ENCODE measurements at regions not wholly inside any gene's neighbourhood (a gene's known extent, or its start where the extent isn't known, plus 50 kb on each side); places are given as distances from the start of the nearest gene placed in this dataset.

DNA sequence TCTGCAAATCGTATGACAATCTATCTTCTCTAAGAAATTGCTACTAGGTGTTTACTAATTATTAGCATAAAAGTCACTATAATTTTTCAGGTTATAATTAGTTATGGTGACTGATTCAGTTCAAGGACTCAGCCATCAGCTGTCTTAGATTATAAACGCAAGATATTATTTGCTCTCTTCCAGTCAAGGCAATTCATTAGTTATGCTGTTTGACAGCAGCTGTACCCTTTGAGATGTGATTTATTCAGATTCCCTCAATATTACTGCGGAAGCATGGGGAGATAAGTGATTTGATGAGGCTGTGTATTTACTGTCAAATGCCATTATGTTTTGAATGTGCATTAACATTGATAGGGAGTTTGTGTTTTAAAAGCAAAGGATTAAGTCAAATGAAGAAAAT is 558.9 kb upstream of the FSIP2 start:
- WGBS (ENCODE audit: extremely low coverage, insufficient read length, low lambda C conversion rate): no CpG with 5 or more reads among the region's 3 CpGs
- Histone ChIP-seq H2BK5ac (ENCODE audit: insufficient read length, low read length) (no peak overlapping the region), H3K4ac (ENCODE audit: low read depth, low read length) (no peak overlapping the region), H2BK20ac (ENCODE audit: low read depth, low read length, poor library complexity, severe bottlenecking) (no peak overlapping the region), H3K79me1 (ENCODE audit: insufficient read depth, low read depth, low read length, poor library complexity, severe bottlenecking) (no peaks in the 10 kb centered on the region), H3K4me1 (ENCODE audit: insufficient read depth, low read length) (no peaks in the 10 kb centered on the region), H4K20me1 (ENCODE audit: control insufficient read depth, insufficient read depth, insufficient read length) (no peaks in the 10 kb centered on the region), H2BK12ac (ENCODE audit: insufficient read length, low read depth, low read length) (no peak overlapping the region), H3K4me2 (ENCODE audit: insufficient read depth, insufficient read length, low read length) (no peak overlapping the region), H3K79me2 (ENCODE audit: insufficient read depth, low read length) (no peaks in the 10 kb centered on the region), H4K5ac (ENCODE audit: insufficient read length, low read depth, low read length) (no peak overlapping the region), H3T11ph (ENCODE audit: low read length) (no peak overlapping the region), H3K18ac (ENCODE audit: insufficient read length, low read depth, low read length) (no peak overlapping the region), H3K9me3 (ENCODE audit: control insufficient read depth, low read depth, low read length) (no peaks in the 10 kb centered on the region), H2AK5ac (ENCODE audit: insufficient read length, low read length) (no peak overlapping the region), H3K23me2 (ENCODE audit: insufficient read length, low read depth, low read length, poor library complexity, severe bottlenecking) (no peaks in the 10 kb centered on the region), H3K23ac (ENCODE audit: insufficient read length, low read depth, low read length) (no peak overlapping the region), H3K27me3 (ENCODE audit: insufficient read depth, low read length) (no peaks in the 10 kb centered on the region), H2BK15ac (ENCODE audit: low read depth, low read length) (no peak overlapping the region), H2AFZ (ENCODE audit: low read length) (no peak overlapping the region), H3K27ac (ENCODE audit: insufficient read length, low read depth, low read length) (no peak overlapping the region), H3K14ac (ENCODE audit: insufficient read depth, low read length) (no peak overlapping the region), H3K9ac (ENCODE audit: extremely low read depth, insufficient read length, low read length) (no peak overlapping the region), H3K56ac (ENCODE audit: insufficient read length, low read depth, low read length) (no peak overlapping the region), H4K8ac (replicated peaks; ENCODE audit: insufficient read length, low read depth, low read length) (no peak overlapping the region), H2BK120ac (ENCODE audit: low read depth, low read length, poor library complexity, severe bottlenecking) (no peak overlapping the region), H4K91ac (ENCODE audit: insufficient read length, low read depth, low read length) (no peak overlapping the region)
- Mint-ChIP-seq H3K9me3 (no peaks in the 10 kb centered on the region), H3K4me1 (no peaks in the 10 kb centered on the region), H3K27ac (no peak overlapping the region), H3K4me3 (no peak overlapping the region), H3K36me3 (ENCODE audit: insufficient read depth in 1 of 3, low read depth in 3 of 3) (no peaks in the 10 kb centered on the region), H3K27me3 (ENCODE audit: low read depth) (no peaks in the 10 kb centered on the region)
- no peak for DNase-seq
- no peak for TF ChIP-seq CTCF (conservative IDR thresholded peaks at IDR 0.05)

All from H9 (cell line).